Activated CD8-positive, alpha-beta memory T cell treated with anti-CD3 and anti-CD28 coated beads for 4 hours (primary cell): ENCODE measurements at regions not wholly inside any gene's neighbourhood (a gene's known extent, or its start where the extent isn't known, plus 50 kb on each side); places are given as distances from the start of the nearest gene placed in this dataset.

Source experiments
- DNase-seq, 2 donors: peaks; one replicate each; pipeline ENCODE4 v3.0.0-alpha.2; 2020; ENCODE audit warnings: low read depth in 2 of 2

DNA sequence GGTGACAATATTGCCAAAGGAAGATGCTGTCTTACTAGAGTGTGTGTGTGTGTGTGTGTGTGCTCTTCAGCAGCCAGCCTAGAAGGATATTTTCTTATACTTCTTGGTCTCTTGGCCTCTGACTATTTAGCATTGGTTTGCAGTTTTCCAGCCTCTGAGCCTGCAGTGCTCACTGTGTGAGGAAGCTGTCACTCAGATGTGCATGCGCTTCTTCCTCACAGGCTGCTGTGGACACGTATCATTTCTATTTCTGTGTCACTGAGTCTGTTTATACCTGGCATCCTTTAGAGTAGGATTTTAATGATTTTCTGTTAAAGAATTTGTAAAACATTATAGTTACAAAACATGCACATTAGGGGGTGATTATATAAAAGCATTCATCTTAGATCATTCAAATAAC is 83.3 kb downstream of the ALDH8A1 start:
- no peak for DNase-seq

DNA sequence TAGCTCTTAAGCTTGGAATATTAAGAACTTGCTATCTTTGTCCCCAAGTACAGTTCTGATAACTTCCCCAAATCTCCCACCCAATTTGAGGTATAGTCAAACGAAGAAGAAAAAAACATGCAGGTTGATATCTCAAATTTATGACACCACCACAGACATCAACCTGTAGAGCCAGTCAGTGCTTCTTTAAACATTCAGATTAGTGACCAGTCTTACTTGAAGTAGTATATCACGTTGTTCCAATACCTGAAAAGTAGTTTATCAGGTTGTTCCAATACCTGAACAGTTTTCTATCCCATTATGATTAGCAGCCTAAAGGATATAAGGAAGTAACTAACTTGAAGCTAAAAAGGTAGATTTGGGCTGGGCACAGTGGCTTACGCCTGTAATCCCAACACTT is 85.3 kb downstream of the ALDH8A1 start:
- DNase-seq: no peak

DNA sequence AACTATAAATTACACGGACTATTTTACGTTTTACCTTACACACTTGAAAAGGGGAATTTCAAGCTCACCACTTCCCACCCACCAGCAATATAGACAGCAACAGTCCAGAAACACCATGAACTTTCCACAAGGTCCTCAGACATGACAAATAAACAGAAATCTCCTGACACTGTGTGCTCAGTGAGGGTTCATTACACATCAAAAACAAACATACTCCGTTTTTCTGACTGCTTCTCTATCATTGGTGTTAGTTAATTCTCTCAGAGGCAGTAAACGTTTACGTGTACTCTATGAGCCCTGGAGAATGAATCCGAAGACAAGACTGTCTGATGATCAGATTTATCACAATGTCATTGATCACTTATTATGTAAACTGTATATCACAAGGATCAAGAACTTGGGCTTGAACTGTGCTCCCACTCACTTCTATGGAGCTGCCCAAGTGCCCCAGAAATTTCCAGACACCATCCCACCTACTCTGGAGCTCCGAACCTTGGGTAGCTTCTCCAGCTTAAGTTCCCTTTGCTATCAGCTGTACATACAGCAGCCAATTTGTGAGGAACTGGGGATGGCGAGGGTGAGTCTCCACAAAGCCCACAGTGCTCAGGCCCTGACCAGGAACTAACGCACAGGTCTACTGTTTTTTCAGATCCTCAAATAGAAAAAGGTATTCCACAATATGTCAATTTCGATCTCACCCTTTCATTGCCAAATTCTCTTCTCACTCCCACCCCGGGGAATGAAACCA is 86.0 kb downstream of the ALDH8A1 start:
- DNase-seq: no peak

DNA sequence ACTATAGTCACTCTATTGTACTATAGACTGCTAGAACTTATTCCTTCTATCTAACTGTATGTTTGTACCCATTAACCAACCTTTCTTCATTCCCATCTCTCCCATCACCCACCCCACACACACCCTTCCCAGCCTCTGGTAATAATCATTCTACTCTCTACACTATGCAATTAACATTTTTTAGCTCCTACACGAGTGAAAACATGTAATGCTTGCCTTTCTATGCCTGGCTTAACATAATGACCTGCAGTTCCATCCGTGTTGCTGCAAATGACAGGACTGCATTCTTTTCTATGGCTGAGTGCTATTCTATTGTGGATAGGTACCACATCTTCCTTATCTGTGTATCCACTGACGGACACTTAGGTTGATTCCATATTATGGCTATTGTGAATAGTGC is 95.5 kb downstream of the ALDH8A1 start:
- DNase-seq: no peak

DNA sequence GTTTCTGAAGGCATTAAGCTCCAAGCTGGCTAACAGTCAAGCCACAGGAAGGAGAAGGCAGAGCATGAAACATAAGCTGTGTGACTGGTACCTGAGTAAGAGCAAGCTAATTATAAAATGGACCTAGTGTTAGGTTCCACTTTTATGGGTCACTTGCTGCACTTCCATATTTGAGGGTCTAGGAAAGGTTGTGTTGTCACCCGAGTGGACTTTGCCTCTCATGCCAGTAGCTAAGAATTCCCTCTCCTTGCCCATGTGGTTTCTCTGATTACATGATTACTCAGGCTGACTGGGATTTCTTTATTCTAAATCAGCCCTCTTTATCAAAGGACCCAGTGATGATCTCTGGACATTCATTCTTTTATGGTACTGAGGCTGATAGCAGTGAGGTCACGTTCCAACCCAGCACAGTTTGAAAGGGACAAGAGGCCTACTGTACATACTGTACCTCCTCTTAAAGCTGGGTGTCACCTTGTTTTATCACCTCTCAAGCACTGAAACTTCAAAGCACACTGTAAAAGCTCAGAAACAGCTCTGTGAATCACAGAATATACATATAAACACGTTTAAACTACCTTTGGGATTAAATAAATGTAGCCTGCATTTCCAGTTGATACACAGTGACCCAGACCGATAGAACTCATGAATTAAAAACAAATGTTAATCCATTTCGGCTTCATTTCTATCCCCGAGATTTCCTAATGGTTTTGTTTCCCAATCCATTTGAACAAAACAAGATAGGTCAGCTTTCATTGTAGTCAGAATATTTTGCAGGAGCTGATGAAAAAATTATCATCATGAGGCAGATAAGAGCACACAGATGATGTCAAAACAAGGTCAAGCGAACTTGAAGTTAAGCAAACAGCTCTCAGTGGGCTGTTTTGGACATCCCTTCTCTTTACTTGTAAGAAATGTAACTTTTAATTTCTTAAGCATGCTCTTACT is 96.5 kb downstream of the ALDH8A1 start:
- no peak for DNase-seq

DNA sequence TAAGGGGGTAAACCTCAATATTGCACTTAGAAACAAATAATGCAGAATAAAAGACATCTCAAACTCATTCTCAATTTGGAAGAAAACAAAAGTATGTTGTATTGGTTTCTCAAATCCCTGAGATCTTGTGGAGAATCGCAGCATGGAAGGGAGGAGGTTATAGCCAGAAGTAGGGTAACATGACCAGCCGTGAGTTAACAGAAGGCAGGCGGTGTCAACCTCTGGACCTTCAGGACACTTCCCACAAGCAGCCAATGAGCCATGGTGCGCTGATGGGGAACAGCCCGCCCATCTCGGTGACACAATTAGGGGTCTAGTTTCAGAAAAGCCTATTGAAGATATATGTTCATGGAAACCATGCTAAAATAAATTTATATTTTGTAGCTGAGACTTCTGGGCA is 98.4 kb downstream of the ALDH8A1 start:
- DNase-seq: no peak

DNA sequence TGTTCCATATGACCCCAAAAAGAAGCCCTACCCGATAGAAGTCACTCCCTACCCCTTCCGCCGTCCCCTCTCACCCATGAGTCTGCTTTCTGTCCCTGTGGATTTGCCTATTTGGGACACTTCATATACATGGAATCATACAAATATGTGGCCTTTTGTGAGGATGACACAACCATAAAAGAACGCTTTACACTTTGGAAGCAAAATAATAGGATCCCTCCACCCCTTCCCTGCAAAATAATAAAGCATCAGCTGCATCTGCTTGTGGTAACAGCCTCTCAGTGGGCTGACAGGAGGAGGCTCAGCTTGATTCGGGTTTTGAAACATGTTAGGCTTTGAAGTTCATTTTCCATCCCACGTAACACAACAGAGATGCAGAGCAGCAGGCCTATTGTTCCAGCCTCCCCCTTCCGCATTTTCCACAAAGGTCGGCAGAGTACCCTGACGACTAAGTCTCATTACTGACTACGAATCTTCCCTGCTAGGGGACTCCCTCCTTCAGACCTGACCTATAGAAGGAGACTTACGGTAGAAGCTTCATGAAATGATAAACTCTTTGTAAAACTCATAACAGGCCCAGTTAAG is 99.1 kb downstream of the ALDH8A1 start:
- no peak for DNase-seq

DNA sequence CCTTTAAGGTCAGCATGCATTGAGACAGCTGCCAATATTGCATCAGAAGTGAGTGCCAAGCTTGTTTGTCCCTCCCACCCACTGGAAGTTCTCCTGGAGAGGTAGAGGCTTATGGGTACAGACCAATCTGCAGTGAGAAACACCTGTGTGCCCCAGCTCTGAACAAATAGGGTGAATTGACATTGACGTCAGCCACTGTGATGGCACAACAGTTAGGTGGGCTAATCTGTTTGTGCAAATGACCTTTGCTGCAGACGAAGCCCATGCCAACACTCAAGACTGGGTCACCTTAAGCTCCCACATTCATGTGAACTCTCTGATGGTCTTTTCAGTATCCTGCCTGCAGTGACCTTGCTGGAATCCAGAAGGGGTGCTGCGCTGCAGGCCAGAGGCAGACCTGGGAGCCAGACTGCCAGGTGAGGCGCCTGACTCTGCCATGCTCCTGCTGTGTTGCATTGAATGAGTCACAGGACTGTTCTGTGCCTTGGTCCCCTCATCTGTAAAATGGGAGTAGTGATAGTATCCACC is 99.9 kb downstream of the ALDH8A1 start:
- DNase-seq: no peak

DNA sequence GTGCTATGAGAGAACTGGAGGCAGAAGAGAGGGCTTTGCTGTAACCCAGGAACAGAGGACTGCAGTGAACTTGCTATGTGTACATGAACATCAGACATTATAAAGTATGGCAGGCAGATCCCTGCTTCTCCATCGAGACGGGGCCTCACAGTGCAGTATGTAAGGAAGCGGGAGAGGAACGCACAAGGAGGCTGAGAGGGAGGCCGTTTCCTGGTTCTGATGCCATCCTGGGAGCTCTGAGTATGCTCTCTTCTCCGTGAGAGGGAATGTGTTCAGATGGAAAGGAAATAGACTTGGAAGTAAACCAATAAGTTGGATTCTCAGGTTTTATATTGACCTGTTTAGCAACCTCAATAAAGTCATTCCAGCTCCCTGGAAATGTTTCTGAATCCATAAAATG is 101.8 kb downstream of the ALDH8A1 start:
- no peak for DNase-seq

DNA sequence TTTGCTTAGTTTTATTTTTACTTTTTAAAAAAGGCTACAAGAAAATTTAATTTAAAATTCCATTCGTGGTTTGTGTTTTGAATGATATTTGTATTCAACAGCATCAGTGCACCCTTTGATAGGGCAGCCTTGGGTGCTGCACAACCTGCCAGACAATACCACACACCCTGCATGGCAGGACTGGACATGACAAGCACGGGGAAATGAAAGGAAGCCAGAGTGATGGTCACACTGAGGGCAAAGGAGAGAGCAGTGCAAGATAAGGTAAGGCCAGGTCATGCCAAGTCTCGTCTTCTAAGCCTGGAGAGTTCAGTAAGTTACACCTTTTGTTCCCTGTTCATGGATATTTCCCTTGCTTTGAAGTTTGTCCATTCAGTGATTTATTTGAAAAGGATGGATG is 103.0 kb downstream of the ALDH8A1 start:
- no peak for DNase-seq

DNA sequence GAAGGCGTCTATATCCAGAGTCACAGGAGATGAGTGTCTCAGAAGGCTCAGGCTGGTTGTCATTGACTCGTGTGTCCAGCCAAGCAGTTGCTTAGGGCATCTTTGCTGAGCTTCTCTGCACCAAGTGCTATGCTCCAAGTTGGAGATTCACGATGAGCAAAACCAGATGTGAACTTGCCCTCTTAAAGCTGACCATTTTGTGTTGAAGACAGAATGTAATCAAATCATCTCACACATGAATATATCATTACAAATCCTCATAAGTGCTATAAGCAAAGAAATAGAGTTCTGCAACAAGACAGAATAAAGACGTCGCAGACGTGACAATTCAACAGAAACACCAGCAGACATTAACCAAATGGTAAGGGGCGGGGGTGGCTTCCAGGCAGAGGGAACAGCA is 103.9 kb downstream of the ALDH8A1 start:
- no peak for DNase-seq

DNA sequence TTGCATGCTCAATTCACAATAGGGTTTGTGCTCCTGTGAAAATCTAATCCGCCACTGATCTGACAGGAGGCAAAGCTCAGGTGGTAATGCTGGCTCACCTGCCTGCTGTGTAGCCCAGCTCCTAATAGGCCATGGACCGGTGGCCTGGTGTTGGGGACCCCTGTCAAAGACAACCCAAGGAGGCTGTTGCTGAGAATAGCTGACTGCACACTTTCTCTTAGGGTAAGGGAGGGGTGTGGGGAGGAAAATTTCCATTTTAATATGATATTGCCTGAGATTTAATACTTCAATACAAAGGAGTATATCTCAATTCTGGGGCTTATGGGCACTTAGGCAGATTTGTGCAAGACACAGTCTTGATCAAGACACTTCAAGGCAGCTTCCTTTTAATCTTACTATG is 105.8 kb downstream of the ALDH8A1 start:
- DNase-seq: no peak

DNA sequence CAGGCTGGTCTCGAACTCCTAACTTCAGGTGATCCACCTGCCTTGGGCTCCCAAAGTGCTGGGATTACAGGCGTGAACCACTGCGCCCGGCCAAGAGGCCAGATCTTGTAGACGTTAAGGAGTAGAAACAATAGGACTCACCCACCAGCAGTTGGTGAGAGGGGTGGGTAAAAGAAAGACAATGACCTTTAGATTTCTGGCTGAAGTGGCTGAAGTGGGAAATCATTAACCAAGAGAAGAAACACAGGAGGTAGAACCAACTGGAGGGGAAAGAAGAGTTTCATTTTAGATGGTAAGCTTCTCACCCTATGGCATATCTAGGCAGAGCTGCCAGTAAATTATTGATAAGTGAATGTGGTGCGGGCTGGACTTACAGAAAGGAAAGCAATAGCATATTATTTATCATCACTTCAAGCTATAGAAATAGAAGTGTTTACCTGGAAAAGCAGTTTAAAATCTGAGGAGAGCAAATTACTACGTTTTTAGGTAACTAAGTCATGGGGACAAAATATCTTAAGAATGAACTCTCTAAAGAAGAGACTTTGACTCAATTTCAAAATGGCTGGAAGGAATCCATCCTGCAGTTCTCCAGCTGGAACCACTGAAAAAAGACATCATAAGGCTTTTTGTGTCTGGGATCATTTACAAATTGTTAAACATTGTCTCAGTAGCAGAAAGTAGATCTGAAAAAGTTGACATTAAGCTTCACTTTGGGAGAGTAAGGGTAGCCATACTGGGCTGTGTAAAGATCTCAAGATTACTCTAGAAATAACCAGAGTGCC is 109.6 kb downstream of the ALDH8A1 start:
- DNase-seq: no peak

DNA sequence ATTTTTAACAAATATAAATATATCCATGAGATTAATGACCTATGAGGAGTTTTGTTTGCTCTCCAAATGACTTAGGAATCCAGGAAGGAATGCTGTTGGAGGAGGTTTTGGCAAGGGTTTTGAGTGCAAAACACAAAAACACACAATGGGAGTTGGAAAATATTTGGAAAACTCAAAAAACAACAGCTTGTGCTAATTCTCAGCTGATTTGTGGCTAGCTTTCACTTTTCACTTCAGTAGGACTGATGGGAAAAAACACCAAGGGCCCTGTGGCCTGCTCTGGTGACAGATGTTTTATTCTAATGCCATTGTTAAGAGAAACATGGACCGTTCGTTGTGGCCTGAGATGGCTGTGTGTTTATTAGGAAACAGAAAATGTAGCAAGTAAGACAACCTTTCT is 113.9 kb downstream of the ALDH8A1 start:
- DNase-seq: no peak

DNA sequence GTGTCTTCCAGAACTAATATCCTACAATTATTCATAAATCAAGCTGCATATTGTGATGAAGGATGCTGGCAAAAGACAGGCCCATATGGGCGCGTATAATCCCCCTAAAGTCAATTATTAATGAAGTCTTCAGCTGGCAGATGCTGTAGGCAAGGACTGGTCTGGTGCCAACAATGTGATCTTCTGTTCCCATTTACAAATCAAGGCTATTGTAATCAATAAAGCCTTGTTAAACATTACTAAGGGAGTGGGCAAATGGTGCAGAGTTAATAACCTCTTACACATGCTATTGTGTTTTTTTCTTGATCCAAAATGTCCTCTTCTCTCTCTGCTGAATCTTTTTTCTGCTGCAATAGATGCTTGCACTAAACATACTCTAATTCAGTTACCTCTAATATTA is 119.0 kb downstream of the ALDH8A1 start:
- no peak for DNase-seq

DNA sequence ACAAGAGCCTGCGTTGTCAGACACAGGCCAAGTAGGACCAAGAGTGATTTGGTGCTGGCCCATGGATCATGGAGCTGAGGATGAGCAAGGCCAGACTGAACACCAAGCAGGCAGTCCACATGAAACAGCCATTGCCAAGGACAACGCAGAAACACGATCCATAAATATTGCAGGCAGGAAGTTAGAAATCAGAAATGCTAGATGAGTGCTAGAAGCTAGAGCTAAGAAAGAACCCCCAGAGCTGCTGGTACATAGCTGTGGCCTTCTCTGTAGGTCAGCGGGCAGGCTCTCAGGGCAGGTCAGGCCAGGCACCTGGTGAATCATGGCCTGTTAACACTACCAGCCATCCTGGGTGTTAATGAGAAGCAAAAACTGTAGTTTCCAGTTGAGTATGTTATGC is 119.7 kb downstream of the ALDH8A1 start:
- no peak for DNase-seq

DNA sequence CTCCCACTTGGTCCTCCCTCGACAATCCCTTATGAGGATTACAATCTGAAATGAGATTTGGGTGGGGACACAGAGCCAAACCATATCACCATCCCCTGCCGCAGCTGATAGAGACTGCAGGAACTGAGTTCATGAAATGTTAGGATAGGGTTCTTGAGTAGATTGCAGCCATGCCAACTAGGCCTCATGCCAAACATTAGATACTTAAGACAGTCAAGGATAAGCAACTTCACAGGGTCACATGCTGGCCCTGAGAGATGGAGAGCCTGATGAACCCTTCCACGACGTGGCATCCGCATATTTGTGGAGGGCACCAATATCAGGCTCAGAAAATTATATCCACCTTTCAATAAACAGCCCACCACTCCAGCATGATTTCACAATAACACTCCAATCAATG is 121.3 kb downstream of the ALDH8A1 start:
- no peak for DNase-seq

DNA sequence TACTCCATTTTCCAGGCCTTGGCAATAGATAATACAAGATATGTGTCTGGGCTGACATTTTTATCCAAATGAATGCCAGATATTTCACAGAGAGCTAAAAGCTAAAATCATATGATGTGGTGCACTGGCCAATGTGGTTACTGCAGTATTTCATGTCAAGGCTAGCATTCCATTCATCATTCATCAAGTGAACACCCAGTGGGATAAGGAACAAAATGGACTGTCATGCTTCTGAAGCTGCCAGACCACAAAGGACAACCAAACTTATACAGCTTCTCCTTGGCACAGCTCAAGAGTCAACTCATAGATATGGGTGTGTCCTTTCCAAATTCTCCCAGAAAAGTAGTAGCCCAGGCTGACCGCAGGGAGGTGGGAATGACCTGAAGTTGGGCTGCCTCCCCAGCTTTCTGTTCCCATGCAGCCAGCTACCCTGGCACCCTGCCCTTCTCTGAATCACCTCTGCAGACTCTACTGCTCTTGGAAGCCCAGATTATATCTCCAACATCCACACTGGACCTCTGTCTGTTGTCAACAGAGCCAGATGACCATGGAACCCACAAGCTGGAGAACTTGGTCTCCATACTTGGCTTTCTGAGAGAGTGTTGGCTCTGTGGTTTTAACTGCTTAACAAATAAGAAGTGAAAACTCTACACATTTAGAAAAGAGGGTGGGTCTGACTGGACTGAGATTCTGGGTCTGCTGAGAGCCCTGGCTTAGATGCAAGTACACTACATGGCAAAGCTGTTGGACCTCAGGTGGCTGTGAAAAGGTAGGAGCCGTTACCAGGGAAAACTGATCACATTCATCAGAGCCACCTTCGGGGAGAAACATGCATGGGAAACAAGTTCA is 122.8 kb downstream of the ALDH8A1 start:
- DNase-seq: no peak

DNA sequence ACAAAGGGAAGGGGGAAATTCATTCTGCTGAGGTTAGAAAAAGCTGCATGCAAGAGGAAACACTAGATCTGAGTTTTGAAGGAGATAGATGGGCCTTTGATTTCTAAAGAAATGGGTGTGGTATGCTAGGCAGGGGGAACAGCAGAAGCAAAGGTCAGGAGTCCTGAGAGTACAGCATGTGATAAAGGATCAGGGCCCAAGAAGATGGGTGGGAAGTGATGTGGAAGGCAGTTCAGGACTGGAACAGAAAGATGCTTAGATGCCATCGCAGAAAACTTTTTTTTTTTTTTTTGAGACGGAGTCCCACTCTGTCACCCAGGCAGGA is 126.2 kb downstream of the ALDH8A1 start:
- no peak for DNase-seq

DNA sequence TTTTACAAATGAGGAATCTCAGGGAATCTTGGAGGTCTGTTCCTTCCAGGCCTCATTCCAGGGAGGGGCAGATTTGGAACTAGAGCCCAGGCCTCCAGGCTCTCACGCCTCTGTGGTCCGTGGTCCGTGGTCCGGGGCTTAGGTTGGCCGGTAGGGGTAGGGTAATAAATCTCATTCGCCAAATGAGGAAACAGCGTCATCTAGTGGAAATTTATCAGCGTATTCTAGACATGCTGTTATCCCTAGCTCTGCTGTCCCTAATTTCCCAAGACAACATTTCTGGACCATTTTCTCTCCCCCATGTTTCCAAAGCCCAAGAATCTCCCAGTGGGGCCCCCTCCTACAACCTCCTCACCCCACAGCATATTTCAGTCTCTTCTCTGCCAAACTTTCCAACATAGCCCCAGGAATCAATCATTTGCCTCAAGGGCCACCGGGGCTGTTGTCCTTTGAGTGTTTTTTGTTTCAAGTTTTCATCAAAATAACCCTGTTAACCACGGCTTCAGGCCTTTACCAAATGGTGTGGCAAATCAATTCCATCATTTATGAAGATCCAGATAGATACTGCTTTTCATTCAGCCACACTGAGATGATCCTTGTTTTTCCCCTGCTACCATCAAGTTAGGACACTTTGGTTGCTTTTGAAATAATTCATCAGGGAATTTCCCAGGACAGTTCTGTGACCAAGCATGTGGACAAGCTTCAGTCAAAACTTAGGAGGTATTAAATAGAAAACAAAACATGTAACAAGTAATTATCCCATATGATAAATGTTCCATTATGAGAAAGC is 126.8 kb downstream of the ALDH8A1 start:
- no peak for DNase-seq
